8988T (cell line): ENCODE measurements at regions not wholly inside any gene's neighbourhood (a gene's known extent, or its start where the extent isn't known, plus 50 kb on each side); places are given as distances from the start of the nearest gene placed in this dataset.

Experiments
- DNase-seq: peaks from one replicate; pipeline ENCODE4 v3.0.0; 2011

- DNase-seq, result no peak
These were observed 202.3 kb downstream of the KIF21A start for GRCh38 chr12:39240587-39240986.

- DNase-seq, result no peak
These were observed 203.1 kb downstream of the KIF21A start for GRCh38 chr12:39239490-39240486.

GRCh38 chr12:39237004-39237403, 205.9 kb downstream of the KIF21A start:
- no peak for DNase-seq

GRCh38 chr12:39235990-39236767, 206.7 kb downstream of the KIF21A start:
- DNase-seq, result no peak

DNA sequence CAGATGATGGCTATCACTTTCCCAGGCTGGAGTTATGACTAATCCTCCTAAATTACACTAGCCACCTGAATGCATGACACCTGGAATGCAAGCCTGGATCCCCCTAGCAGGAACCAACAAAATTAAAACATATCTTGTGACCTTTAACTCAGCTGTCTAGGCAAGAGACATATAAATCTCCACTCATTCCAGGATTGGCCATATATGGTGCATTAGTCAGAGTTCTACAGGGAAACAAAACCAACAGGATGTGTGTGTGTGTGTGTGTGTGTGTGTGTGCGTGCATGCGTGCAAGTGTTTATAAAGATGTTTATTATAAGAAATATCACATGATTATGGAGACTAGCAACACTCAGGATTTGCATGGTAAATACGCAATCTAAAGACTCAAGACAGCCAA, 212.8 kb downstream of the KIF21A start:
- no peak for DNase-seq

DNA sequence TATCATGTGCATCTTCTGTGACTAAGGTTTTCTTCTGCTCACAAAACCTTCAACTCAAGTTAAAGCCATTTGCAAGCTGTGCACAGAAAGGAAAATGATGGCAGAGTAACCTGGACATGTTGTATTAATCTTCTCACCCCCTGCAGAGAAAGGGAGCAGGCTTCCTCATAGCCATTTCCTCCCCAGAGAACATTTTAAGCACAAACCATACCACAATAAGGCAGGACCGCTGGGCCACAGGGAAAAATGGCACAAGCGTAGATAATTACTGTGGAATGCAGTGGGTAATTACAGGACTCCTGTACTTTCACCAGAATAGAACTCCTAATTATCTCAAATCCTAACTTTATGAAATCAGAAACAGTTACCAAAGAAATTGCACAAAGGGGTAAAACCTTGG, 215.7 kb downstream of the KIF21A start:
- DNase-seq, result no peak

GRCh38 chr12:39224971-39225370, 217.9 kb downstream of the KIF21A start:
- no peak for DNase-seq

- no peak for DNase-seq
These were observed 237.0 kb downstream of the KIF21A start for GRCh38 chr12:39205969-39206368.

DNA sequence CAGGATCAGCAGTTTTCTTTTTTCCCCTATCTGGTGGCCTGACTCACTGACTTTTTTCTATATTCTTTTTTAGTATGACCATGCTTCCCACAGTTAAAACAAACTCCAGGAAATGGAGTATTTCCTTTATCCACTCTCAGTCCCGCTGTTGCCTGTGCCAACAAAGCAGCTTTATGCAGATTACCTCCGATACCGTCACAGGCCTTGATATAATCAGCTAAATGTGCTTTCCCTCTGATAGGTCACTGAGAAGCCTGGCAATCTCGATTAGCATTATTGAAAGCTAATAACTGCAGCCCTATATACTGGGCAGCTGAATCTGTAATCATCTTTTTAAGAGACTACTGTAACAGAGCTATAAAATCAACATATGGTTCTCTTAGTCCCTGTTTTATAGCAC, 243.6 kb downstream of the KIF21A start:
- no peak for DNase-seq

DNA sequence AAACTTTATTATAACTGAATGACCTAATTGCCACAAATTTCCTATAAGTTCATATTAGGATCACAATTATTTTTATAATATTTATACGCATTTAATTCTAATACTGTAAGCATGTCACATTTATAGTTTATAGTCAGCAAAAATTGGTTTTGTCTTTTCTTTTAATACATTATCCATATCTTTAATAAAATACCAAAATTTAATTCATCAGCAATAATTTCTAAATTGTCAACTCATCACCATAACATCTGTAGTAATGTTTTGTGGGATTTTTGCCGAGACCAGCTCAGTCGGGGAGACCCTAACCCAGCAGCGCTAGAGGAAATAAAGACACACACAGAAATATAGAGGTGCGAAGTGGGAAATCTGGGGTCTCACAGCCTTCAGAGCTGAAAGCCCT, 254.2 kb downstream of the KIF21A start:
- DNase-seq, result no peak

- DNase-seq, result no peak
These were observed 256.2 kb downstream of the KIF21A start for GRCh38 chr12:39186744-39187143.

- DNase-seq, result no peak
These were observed 264.1 kb downstream of the KIF21A start for GRCh38 chr12:39178837-39179236.

DNA sequence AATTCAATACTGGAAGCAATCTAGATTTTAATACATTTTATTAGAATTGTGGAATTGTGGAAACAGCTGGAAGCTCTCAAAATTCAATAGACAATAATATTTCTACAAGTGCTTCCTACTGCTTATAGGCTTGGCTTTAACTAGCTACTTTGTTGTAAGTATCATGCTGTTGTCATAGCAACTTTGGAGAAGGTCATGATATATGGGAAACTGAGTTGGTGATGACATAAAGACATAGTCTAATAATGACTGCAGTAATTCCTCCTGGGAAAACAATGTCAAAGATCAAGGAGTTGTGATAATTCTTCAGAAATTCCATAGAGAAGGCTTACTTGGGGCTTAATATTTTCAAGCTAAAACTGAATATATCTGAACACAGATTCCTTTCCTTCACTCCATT, 266.6 kb downstream of the KIF21A start:
- DNase-seq, result no peak

GRCh38 chr12:39173726-39174125, 268.3 kb upstream of the CPNE8 start:
- no peak for DNase-seq

DNA sequence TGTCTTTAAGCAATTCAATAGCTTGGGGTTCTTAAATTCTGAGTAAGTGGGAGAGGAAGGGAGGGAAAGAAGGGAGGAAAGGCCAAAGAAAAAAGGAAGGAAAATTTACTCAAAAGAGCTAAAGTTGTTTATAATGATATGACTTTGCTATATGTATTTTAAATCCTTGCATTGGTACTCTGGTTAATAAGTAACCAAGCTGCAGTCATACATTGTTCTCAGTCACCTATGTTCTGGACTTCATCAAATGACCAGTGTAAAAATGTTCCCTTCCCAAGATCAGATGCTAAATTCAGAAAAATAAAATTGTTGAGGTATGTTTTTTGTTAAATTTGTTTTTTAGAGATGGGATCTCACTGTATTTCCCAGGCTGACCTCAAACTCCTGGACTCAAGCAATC, 259.9 kb upstream of the CPNE8 start:
- no peak for DNase-seq

- no peak for DNase-seq
These were observed 256.2 kb upstream of the CPNE8 start for GRCh38 chr12:39161465-39162085.

DNA sequence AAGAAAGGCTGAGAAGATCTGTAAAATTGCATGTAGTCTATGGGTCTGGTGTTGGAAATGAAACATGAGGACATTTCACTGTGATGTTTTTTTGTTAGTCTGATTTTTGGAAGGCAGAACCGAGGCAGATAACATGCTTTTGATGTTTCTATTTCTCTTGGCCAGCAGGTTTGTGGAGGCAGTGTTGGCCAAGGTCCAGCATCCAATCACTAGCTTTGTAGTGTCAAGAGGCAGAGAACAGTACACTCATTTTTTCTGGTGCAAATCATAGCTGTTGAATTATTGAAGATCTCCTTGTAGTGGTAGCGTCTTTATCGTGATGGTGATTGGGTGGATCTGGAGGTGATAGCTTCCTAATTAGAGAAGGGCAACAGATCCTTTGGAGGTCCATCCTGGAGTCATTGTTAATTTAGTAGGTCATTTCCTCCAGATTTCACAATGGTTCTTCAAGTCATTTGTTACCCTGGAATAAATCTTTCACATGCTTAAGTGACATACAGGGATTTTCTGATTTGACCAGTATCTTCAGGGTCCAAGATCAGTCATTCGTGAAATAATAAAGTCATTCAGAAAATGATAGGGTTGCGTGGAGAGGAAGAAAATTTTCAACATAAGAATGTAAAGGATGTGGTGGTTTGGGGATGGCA, 252.4 kb upstream of the CPNE8 start:
- DNase-seq, result no peak

DNA sequence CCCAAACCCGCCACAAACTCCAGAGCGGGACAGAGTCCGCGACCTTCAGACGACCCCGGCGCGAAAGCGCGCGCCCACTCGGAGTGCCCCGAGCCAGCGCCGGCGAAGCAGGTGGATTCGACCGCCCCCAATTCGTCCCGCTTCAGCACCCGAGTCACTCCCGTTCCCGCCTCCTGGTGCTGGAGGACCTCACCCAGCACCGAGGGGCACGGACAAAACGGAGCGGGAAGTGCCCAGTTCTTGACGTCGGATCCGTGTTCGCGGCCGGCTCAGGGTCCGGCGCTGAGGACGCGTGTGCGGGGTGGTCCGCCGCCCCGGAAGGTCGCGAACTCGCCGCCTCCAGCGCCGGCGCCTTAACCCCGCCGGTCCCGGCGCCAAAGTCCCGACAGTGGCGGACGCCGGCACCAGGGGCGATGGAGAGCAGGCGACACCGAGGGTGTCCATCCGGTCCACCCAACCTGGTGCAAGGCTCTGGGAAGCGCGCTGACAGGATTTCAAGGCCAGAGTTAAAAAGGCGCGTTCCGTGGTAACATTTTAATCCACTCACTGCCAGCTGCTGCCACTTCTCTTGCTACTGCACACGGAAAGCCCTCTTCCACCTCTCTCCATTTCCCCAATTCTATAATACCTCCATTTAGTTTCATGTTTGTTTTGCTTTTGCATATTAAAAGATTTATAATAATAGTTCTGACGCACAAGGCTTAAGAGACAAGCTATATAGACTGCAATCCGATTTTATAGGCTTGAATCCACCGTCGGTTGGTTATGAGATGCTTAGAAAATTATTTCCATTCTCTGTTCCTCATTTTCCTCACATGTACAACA, 240.0 kb upstream of the CPNE8 start:
- no peak for DNase-seq

GRCh38 chr12:39144613-39145061, 239.2 kb upstream of the CPNE8 start:
- DNase-seq, result no peak

DNA sequence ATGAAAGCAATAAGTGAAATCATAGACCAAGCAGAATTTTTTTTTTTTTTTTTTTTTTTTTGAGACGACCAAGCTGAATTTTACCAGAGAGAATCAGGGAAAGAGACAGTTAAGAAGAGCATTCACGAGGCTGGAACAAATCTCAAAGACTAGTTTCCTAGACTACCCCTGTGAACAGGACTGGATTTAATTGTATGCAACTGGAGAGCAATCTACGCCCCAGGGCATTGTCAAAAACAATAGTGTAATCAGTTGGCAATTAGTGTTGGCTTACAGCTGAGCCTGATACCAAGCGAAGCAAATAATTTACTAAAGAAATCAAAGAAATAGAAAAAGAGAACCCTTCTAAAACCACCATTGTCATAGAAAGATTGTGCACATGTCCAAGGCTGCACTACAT, 232.9 kb upstream of the CPNE8 start:
- no peak for DNase-seq

DNA sequence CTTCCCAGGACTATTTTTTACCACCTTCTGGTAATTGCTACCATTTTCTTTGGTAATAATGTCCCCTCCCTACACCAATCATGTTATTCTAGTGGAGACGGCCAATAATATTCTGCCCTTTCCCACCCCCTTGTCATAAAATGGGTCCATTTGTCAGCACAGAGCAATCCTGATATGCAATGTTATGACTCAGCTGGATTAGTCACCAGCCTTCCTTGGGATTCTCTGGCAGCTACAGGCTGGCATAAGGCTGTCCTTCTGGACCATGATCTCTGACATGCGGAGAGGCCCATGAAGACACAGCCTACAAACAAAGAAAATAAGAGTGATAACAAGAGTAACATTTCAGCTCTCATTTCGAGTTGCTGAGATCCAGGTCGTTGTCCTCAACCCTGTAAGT, 222.0 kb upstream of the CPNE8 start:
- DNase-seq, result no peak

- DNase-seq, result no peak
These were observed 220.2 kb upstream of the CPNE8 start for GRCh38 chr12:39125566-39125965.
